CD4-positive, alpha-beta memory T cell (primary cell): ENCODE measurements at regions not wholly inside any gene's neighbourhood (a gene's known extent, or its start where the extent isn't known, plus 50 kb on each side); places are given as distances from the start of the nearest gene placed in this dataset.

Experiments used
- CTCF ChIA-PET: fragments of 350-600 bp; sonication (Branson Sonifier 250); formaldehyde crosslinking; loops from one replicate; lab custom pipeline; 2021; ENCODE audit warnings: inconsistent platforms; ENCODE audit not compliant: partially characterized antibody; lab: Charles Lee
- POLR2A ChIA-PET: fragments of 350-600 bp; sonication (Branson Sonifier 250); formaldehyde crosslinking; loops from one replicate; lab custom pipeline; 2021; ENCODE audit not compliant: partially characterized antibody; lab: Charles Lee
- DNase-seq, 5 donors: peaks; one replicate each; pipeline versions ENCODE4 v3.0.0 to v3.0.0-alpha.2; 2020 to 2022; ENCODE audit warnings: mixed read lengths in 1 of 5
- H3K27ac ChIP-seq: one replicate; pipeline ENCODE4 v1.7.0; 2013; ENCODE audit warnings: low read depth, low read length
- H3K27me3 ChIP-seq: 2 replicates; pipeline ENCODE4 v1.7.0; 2013; ENCODE audit warnings: mild to moderate bottlenecking, low read length, moderate library complexity; ENCODE audit not compliant: insufficient read depth
- H3K36me3 ChIP-seq: 2 replicates; pipeline ENCODE4 v1.7.0; 2013; ENCODE audit warnings: mild to moderate bottlenecking, low read length, moderate library complexity; ENCODE audit not compliant: insufficient read depth
- H3K4me1 ChIP-seq: 2 replicates; pipeline ENCODE4 v1.7.0; 2013; ENCODE audit warnings: mild to moderate bottlenecking, low read length, moderate library complexity; ENCODE audit not compliant: insufficient read depth
- H3K4me3 ChIP-seq, 2 donors: one replicate each; pipeline ENCODE4 v1.7.0; 2013; ENCODE audit warnings: low read length in 2 of 2, mild to moderate bottlenecking in 1 of 2
- H3K9me3 ChIP-seq, 2 donors: one replicate each; pipeline ENCODE4 v1.7.0; 2013; ENCODE audit warnings: low read length in 2 of 2, control low read depth in 1 of 2; ENCODE audit not compliant: control insufficient read depth in 1 of 2
- H3K27ac Mint-ChIP-seq, 7 donors: one replicate each; pipeline ENCODE4 v1.8.0; 2020 to 2021; ENCODE audit warnings: mixed read lengths in 7 of 7, mild to moderate bottlenecking in 6 of 7, inconsistent platforms in 3 of 7, moderate library complexity in 3 of 7
- H3K27me3 Mint-ChIP-seq, 2 donors: one replicate each; pipeline ENCODE4 v1.8.0; 2020 to 2021; ENCODE audit warnings: mixed read lengths in 2 of 2
- H3K36me3 Mint-ChIP-seq, 2 donors: one replicate each; pipeline ENCODE4 v1.8.0; 2020 to 2021; ENCODE audit warnings: mixed read lengths in 2 of 2, inconsistent platforms in 1 of 2, mild to moderate bottlenecking in 1 of 2
- H3K4me1 Mint-ChIP-seq, 4 donors: one replicate each; pipeline ENCODE4 v1.8.0; 2020 to 2021; ENCODE audit warnings: mixed read lengths in 4 of 4, mild to moderate bottlenecking in 1 of 4
- H3K4me3 Mint-ChIP-seq, 8 donors: one replicate each; pipeline ENCODE4 v1.8.0; 2020 to 2021; ENCODE audit warnings: mixed read lengths in 8 of 8, mild to moderate bottlenecking in 7 of 8, moderate library complexity in 6 of 8, inconsistent platforms in 3 of 8
- H3K9me3 Mint-ChIP-seq, 8 donors: one replicate each; pipeline ENCODE4 v1.8.0; 2020 to 2021; ENCODE audit warnings: mixed read lengths in 8 of 8, mild to moderate bottlenecking in 5 of 8, inconsistent platforms in 3 of 8, moderate library complexity in 1 of 8
- intact Hi-C: fragments of 100-400 bp; cut with micrococcal nuclease; formaldehyde crosslinking; loops from one replicate; pipeline ENCODE4 v1.15.1; 2023

DNA sequence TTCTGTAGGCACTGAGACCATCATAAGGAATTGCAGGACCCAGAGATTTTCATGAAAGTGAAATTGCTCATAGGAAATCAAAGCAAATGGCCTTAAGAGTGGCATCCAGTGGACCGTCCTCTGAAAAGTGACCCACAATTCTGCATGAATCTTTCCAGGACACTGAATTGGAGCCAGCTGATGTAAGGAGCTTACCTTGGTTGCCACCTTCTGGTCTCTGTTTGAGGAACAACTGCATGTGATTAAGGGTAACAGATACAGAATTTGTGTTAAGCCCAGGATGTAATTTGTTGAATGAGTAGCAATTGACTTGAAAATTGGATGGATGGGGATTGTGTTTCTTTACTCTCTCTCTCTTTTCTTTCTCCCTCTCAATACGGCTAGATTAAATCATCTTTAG lies 49.9 kb upstream of the GAS1 start:
- POLR2A ChIA-PET: interaction anchor here (0.5 kb wide), 1 partner anchor 50 kb away, joined by 3 read pairs; no protein-coding TSS in a partner anchor
- DNase-seq: no peak
- Histone ChIP-seq H3K27ac (no peak overlapping the region), H3K27me3 (no peaks in the 10 kb centered on the region), H3K4me3 (no peak overlapping the region), H3K36me3 (no peaks in the 10 kb centered on the region), H3K4me1 (no peaks in the 10 kb centered on the region), H3K9me3 (no peaks in the 10 kb centered on the region)
- no peaks in the 10 kb centered on the region for H3K9me3 Mint-ChIP-seq
- peaks cover 4% of the 10 kb centered on the region in 2 donors for H3K27me3 Mint-ChIP-seq
- CTCF ChIA-PET: interaction anchor here (1.3 kb wide), 1 partner anchor 796 kb away, joined by 3 read pairs; no protein-coding TSS in a partner anchor
- H3K27ac Mint-ChIP-seq: no peak overlapping the region
- H3K36me3 Mint-ChIP-seq: no peaks in the 10 kb centered on the region
- no peak overlapping the region for H3K4me3 Mint-ChIP-seq
- intact Hi-C loops: no loop called here
- H3K4me1 Mint-ChIP-seq: no peaks in the 10 kb centered on the region

DNA sequence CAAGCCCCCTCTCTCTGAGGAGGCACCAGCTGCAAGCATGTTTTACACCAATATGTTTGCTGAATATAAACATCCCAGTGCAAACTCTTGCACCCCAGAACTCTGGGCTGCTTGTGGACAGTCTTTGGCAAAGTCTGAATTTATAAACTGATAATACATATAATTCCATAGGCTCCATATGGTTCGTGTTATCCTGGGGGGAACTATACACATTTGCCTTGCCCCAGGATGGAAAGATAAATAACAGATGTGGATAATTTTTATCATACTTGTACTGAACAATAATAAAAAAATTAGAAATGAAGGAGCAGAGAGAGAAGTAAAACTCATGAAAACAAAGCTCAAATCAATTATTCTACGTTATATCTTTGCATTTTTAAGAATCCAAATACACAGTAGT lies 50.6 kb upstream of the GAS1 start:
- Histone ChIP-seq H3K4me1 (no peaks in the 10 kb centered on the region), H3K27ac (no peak overlapping the region), H3K36me3 (no peaks in the 10 kb centered on the region), H3K9me3 (no peaks in the 10 kb centered on the region), H3K27me3 (no peaks in the 10 kb centered on the region), H3K4me3 (no peak overlapping the region)
- DNase-seq: no peak
- no peaks in the 10 kb centered on the region for H3K4me1 Mint-ChIP-seq
- H3K4me3 Mint-ChIP-seq: no peak overlapping the region
- H3K36me3 Mint-ChIP-seq: no peaks in the 10 kb centered on the region
- intact Hi-C loops: no loop called here
- H3K27me3 Mint-ChIP-seq: peaks cover 4 to 5% of the 10 kb centered on the region in 2 donors
- POLR2A ChIA-PET: no interaction called here
- no peak overlapping the region for H3K27ac Mint-ChIP-seq
- H3K9me3 Mint-ChIP-seq: peaks cover 0 to 3% (median under 1%) of the 10 kb centered on the region in 8 donors
- CTCF ChIA-PET: no interaction called here

DNA sequence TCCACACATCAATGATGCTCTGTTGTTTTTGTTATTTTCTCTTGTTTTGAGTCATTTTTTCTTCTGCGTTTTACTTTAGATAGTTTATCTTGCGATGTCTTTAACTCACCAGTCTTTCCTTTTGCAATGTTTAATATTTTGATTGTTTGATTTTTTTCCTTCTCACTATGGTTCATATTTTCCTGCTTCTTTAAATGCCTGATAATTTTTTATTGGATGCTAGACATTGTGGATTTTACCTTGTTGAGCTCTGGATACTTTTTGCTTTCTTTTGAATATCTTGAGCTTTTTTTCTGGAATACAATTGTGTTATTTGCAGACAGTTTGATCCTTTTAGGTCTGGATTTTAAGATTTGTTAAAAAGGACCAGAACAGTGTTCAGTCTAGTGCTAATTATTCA lies 55.2 kb upstream of the GAS1 start:
- CTCF ChIA-PET: no interaction called here
- Mint-ChIP-seq H3K36me3 (no peaks in the 10 kb centered on the region), H3K9me3 (peaks cover 0 to 8% (median 3%) of the 10 kb centered on the region in 8 donors)

DNA sequence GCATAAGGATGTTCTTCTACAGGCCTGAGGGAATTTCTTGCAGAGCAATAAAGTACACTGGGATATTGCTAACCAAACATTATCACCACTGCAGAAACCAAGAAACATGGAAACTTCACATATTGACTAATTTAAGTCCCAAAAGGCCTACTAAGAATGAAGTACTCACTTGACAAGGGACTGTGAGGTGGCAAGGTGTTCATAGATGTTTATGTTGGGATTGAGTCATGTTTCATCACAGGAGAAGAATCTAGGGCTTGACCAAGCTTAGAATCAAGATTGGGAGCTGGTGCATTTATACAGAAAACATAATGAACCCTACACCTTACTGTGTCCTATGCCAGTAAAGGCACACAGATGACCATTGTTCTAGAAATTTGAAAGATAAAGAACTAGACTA lies 56.7 kb upstream of the GAS1 start:
- intact Hi-C loops: no loop called here
- DNase-seq: no peak
- H3K4me1 ChIP-seq: no peaks in the 10 kb centered on the region
- CTCF ChIA-PET: no interaction called here
- Mint-ChIP-seq H3K36me3 (no peaks in the 10 kb centered on the region), H3K4me1 (no peaks in the 10 kb centered on the region), H3K27ac (no peak overlapping the region), H3K4me3 (no peak overlapping the region), H3K27me3 (peaks cover 8 to 10% of the 10 kb centered on the region in 2 donors), H3K9me3 (peaks cover 0 to 8% (median 3%) of the 10 kb centered on the region in 8 donors)
- H3K9me3 ChIP-seq: no peaks in the 10 kb centered on the region
- no peaks in the 10 kb centered on the region for H3K36me3 ChIP-seq
- no peak overlapping the region for H3K27ac ChIP-seq
- H3K4me3 ChIP-seq: no peak overlapping the region
- POLR2A ChIA-PET: no interaction called here
- no peaks in the 10 kb centered on the region for H3K27me3 ChIP-seq

More for the DNA sequence above, 55.2 kb upstream of the GAS1 start:
- Histone ChIP-seq H3K27ac (no peak overlapping the region), H3K27me3 (no peaks in the 10 kb centered on the region), H3K4me3 (no peak overlapping the region), H3K4me1 (no peaks in the 10 kb centered on the region), H3K36me3 (no peaks in the 10 kb centered on the region), H3K9me3 (no peaks in the 10 kb centered on the region)
- H3K27me3 Mint-ChIP-seq: peaks cover 8 to 10% of the 10 kb centered on the region in 2 donors
- H3K27ac Mint-ChIP-seq: no peak overlapping the region
- no peak overlapping the region for H3K4me3 Mint-ChIP-seq
- POLR2A ChIA-PET: no interaction called here
- no peak for DNase-seq
- intact Hi-C loops: no loop called here
- H3K4me1 Mint-ChIP-seq: no peaks in the 10 kb centered on the region

DNA sequence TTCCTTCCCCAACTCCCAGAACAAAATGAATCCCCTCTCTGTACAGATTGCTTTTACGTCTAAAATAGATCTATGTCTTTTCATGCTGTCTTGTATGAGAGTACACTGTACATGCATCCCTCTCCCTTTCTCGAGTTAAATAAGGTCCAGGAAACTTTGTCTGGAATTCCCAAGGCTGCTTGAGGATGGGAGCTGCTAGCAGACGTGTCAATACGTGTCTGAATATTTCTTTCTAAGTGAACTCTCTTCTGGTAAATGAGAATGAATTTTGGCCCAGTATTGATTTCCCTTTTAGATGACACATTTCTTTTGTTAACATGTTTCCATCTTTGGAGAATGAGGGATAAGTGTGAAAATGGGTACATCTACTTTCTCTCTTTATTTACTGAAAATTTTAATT lies 59.6 kb upstream of the GAS1 start:
- ChIA-PET CTCF (no interaction called here), POLR2A (no interaction called here)
- no peak overlapping the region for H3K27ac ChIP-seq
- H3K4me3 ChIP-seq: no peak overlapping the region
- no peaks in the 10 kb centered on the region for H3K4me1 ChIP-seq
- intact Hi-C loops: no loop called here
- no peaks in the 10 kb centered on the region for H3K36me3 ChIP-seq
- no peaks in the 10 kb centered on the region for H3K27me3 ChIP-seq
- no peaks in the 10 kb centered on the region for H3K9me3 ChIP-seq
- H3K27ac Mint-ChIP-seq: peak overlapping the region in 1 of 7 donors; percentile 43
- H3K4me3 Mint-ChIP-seq: no peak overlapping the region
- H3K36me3 Mint-ChIP-seq: no peaks in the 10 kb centered on the region
- H3K4me1 Mint-ChIP-seq: no peaks in the 10 kb centered on the region
- peaks cover 0 to 8% (median 3%) of the 10 kb centered on the region in 8 donors for H3K9me3 Mint-ChIP-seq
- no peak for DNase-seq
- H3K27me3 Mint-ChIP-seq: peaks cover 10 to 11% of the 10 kb centered on the region in 2 donors

DNA sequence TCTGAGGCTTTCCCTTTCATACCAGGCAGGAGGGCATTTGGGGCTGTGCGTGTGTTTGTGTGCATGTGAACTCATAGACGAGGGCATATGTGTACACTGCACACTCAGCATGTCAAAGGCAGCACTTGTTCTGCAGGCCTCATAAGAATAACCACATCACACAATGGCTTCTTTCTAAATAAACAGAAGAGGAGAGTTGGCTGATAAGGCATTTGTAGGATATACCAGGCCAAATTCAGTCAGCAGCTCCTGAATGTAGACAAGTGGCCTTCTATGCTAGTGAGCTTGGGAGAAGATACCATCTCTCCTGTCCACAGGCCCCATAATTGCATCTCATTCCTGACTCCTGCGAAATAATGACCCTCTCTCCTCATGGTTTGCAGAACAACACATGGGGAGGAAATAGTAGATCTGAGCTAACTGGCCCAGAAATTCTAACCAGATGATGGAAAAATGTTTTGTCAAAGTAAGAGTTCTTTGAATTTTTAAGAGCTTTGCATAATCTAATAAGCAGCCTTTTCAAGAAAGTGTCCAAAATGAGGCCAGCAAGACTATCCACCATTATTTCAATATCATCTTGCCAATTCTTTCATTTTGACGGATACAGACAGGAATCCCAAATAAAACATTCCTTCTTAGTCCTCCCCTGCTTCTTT lies 60.5 kb upstream of the GAS1 start:
- Mint-ChIP-seq H3K36me3 (no peaks in the 10 kb centered on the region), H3K27ac (no peak overlapping the region), H3K4me3 (no peak overlapping the region), H3K27me3 (peaks cover 9 to 10% of the 10 kb centered on the region in 2 donors), H3K4me1 (no peaks in the 10 kb centered on the region), H3K9me3 (peaks cover 0 to 8% (median 3%) of the 10 kb centered on the region in 8 donors)
- ChIA-PET CTCF (no interaction called here), POLR2A (interaction anchor here (0.7 kb wide), 1 partner anchor 128 kb away, joined by 6 read pairs; no protein-coding TSS in a partner anchor)
- no peaks in the 10 kb centered on the region for H3K27me3 ChIP-seq
- no peak overlapping the region for H3K27ac ChIP-seq
- no peak overlapping the region for H3K4me3 ChIP-seq
- H3K36me3 ChIP-seq: no peaks in the 10 kb centered on the region
- no peak for DNase-seq
- no peaks in the 10 kb centered on the region for H3K4me1 ChIP-seq
- intact Hi-C loops: no loop called here
- H3K9me3 ChIP-seq: no peaks in the 10 kb centered on the region

DNA sequence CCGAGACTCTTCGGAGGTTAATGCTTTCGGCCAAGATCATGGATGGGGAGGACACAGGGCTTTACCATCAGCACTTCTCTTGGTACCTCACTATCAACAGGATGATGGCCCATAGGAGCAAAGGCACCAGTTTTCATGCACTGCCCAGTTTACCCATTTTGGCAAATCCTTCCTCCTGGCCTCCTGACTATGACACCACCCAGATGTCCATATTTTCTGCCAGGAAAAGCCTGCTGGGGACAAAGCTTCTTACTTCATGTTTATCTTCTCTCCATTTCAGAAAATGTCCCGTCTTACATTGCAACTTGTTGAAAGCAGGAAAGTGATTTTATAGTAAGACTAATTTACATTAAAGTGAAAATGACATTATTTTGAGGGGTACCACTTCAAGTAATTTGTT lies 61.4 kb upstream of the GAS1 start:
- POLR2A ChIA-PET: interaction anchor here (0.7 kb wide), 1 partner anchor 127 kb away, joined by 6 read pairs; no protein-coding TSS in a partner anchor
- H3K36me3 Mint-ChIP-seq: no peaks in the 10 kb centered on the region
- Histone ChIP-seq H3K9me3 (no peaks in the 10 kb centered on the region), H3K4me3 (no peak overlapping the region), H3K27me3 (no peaks in the 10 kb centered on the region), H3K4me1 (no peaks in the 10 kb centered on the region), H3K27ac (no peak overlapping the region), H3K36me3 (no peaks in the 10 kb centered on the region)
- peaks cover 0 to 3% (median 0%) of the 10 kb centered on the region in 8 donors for H3K9me3 Mint-ChIP-seq
- no peaks in the 10 kb centered on the region for H3K4me1 Mint-ChIP-seq
- CTCF ChIA-PET: no interaction called here
- no peak overlapping the region for H3K27ac Mint-ChIP-seq
- H3K27me3 Mint-ChIP-seq: peaks cover 4 to 8% of the 10 kb centered on the region in 2 donors
- no peak overlapping the region for H3K4me3 Mint-ChIP-seq
- intact Hi-C loops: no loop called here
- no peak for DNase-seq
